GM03348 (cell line): ENCODE measurements at regions not wholly inside any gene's neighbourhood (a gene's known extent, or its start where the extent isn't known, plus 50 kb on each side); places are given as distances from the start of the nearest gene placed in this dataset.

Experiments used
- DNase-seq: peaks from one replicate; pipeline ENCODE4 v3.0.0; 2012; ENCODE audit warnings: low spot score

DNA sequence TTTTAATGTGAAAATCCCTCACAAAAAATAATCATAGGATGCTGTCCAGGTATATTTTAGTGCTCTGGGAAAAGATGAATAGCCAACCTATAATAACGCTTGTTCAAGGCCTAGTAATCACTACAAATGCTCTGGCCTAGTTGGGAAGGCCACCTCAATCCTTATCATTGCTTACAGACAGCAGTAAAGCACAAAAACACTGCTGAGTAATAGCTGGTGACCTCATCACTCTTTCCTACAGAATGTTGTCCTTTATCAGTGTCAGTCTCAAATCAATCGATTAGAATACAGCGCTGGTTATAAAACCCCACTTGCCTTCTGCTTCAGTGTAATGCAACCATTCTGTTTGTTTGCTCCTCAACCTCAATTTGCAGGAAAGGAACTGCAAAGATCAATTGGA, 72.6 kb upstream of the STEAP1 start:
- no peak for DNase-seq

GRCh38 chr7:90092506-90092905, 61.8 kb upstream of the STEAP1 start:
- no peak for DNase-seq

- DNase-seq = no peak
These were observed 60.2 kb upstream of the STEAP1 start for GRCh38 chr7:90094030-90094429.
